Pancreas (tissue), 10 donors: ENCODE measurements at regions not wholly inside any gene's neighbourhood (a gene's known extent, or its start where the extent isn't known, plus 50 kb on each side); places are given as distances from the start of the nearest gene placed in this dataset.
A peak's percentile ranks its signal among the peaks of the same experiment; 100 is the strongest.
"Not testable (repeated sequence)": the region's sequence is repeated elsewhere in the genome, so short reads cannot be mapped to it uniquely, and the experiment has no call there.

ENCODE experiments used
- ATAC-seq, 4 donors: fragments of 200-7000 bp; cut with Tn5 transposase; one replicate each; pipeline versions ENCODE4 v1.8.0 to v1.9.1; 2020; ENCODE audit warnings: mild to moderate bottlenecking in 4 of 4, moderate library complexity in 4 of 4
- DNase-seq, 6 donors: peaks; one replicate each; pipeline ENCODE4 v3.0.0-alpha.2; 2020
- FAIRE-seq: peaks from 2 replicates; lab custom pipeline; 2012; peaks lifted over from hg19 to GRCh38; lab: Jason Lieb, UNC
- H3K27ac ChIP-seq, 4 donors: fragments of 200-600 bp; sonication (generic); 1 replicate in 3 of 4; 2 replicates in 1 of 4; pipeline versions ENCODE4 v1.5.0 to v1.8.0; 2020
- H3K27me3 ChIP-seq, 4 donors: fragments of 200-600 bp; one replicate each; pipeline ENCODE4 v1.8.0; 2021
- H3K36me3 ChIP-seq, 3 donors: fragments of 200-600 bp; sonication (generic) in 1 of 3; one replicate each; pipeline versions ENCODE4 v1.5.0 to v1.8.0; 2020 to 2021
- H3K4me1 ChIP-seq, 3 donors: fragments of 200-600 bp; one replicate each; pipeline ENCODE4 v1.8.0; 2021
- H3K4me3 ChIP-seq, 4 donors: fragments of 200-600 bp; sonication (generic) in 2 of 4; one replicate each; pipeline versions ENCODE4 v1.5.0 to v1.8.0; 2020 to 2021
- H3K9me3 ChIP-seq, 4 donors: fragments of 200-600 bp; one replicate each; pipeline ENCODE4 v1.8.0; 2021
- WGBS, 2 donors: extraction: QIAGEN DNeasy Blood & Tissue Kit; methylation state at CpG; one replicate each; pipeline ENCODE4 v1.1.7; 2013; 5-methylcytosine and 5-hydroxymethylcytosine counted together
- intact Hi-C, 3 donors: fragments of 100-400 bp; cut with DNase I; formaldehyde crosslinking; loops; one replicate each; pipeline versions ENCODE4 v1.11.1 to v1.14.2; 2022
- TF ChIP-seq, protein P1 (sequence below), 4 donors: fragments of 200-600 bp; sonication (generic) in 3 of 4; IDR thresholded peaks; one replicate each; pipeline versions ENCODE4 v1.5.0 to v1.8.0; 2021; ENCODE audit warnings: antibody characterized with exemption in 4 of 4
- donor health status: healthy with polysubstance abuse.
- donor health status: DM: no; HTN: no; CAD: no; lungs with moderate emphysema.
- donor health status: DM: no; HTN: no; CAD: no.
- donor health status: control.
- donor health status: control.
- donor health status: Bipolar disorder and iron deficiency.
- donor health status: DM: yes; HTN: yes; CAD: no.
- donor health status: DM: no; HTN: no; CAD: no.
- donor health status: DM: no; HTN: no; CAD: no.
- donor health status: DM: yes; HTN: yes; CAD: no.

DNA sequence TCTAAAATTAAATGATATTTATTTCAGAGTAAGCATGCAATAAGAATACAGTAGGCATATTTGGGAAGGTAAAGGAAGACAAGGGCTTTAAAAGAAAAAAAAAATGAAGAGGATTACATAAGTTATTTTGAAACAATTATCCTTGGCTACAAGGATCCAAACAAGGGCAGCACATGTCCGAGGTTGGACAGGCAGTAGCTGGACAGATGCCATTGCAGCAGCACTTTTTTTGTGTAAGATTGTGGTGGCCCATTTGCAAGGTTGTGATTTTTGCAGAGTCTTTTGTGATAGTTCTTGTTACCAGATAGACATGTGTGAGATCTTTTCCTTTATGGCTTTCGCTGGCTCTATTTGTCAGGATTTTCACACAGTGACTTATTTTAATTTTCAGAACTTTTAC, 89.4 kb upstream of the COG2 start:
- WGBS, 2 donors = 59 to 61% methylated on average over 2 of the region's 2 CpGs
- no peak for FAIRE-seq
- intact Hi-C loops = no loop called here
- TF ChIP-seq, protein P1, sequence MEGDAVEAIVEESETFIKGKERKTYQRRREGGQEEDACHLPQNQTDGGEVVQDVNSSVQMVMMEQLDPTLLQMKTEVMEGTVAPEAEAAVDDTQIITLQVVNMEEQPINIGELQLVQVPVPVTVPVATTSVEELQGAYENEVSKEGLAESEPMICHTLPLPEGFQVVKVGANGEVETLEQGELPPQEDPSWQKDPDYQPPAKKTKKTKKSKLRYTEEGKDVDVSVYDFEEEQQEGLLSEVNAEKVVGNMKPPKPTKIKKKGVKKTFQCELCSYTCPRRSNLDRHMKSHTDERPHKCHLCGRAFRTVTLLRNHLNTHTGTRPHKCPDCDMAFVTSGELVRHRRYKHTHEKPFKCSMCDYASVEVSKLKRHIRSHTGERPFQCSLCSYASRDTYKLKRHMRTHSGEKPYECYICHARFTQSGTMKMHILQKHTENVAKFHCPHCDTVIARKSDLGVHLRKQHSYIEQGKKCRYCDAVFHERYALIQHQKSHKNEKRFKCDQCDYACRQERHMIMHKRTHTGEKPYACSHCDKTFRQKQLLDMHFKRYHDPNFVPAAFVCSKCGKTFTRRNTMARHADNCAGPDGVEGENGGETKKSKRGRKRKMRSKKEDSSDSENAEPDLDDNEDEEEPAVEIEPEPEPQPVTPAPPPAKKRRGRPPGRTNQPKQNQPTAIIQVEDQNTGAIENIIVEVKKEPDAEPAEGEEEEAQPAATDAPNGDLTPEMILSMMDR (IDR thresholded peaks at IDR 0.05) = no peak
- ATAC-seq = no peak
- Histone ChIP-seq H3K36me3 (no peaks in the 10 kb centered on the region), H3K4me3 (no peak overlapping the region), H3K4me1 (peaks cover 6 to 22% (median 8%) of the 10 kb centered on the region in 3 donors), H3K27me3 (no peaks in the 10 kb centered on the region), H3K27ac (no peak overlapping the region), H3K9me3 (no peaks in the 10 kb centered on the region)
- no peak for DNase-seq

DNA sequence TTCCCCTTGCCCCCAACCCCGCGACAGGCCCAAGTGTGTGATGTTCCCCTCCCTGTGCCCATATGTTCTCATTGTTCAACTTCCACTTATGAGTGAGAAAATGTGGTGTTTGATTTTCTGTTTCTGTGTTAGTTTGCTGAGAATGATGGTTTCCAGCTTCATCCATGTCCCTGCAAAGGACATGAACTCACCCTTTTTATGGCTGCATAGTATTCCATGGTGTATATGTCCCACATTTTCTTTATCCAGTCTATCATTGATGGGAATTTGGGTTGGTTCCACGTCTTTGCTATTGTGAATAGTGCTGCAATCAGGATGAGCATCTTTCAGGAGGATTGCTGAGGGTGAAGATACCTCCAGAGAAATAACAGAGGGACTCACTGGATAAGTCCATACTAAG, 91.3 kb upstream of the COG2 start:
- H3K27me3 ChIP-seq, intact Hi-C loops, H3K4me3 ChIP-seq, DNase-seq, FAIRE-seq, H3K36me3 ChIP-seq, H3K27ac ChIP-seq, H3K9me3 ChIP-seq, ATAC-seq: not testable (repeated sequence)
- peaks cover 6 to 17% (median 8%) of the 10 kb centered on the region in 3 donors for H3K4me1 ChIP-seq
- WGBS, 2 donors = 57 to 92% methylated on average over 3 of the region's 3 CpGs

DNA sequence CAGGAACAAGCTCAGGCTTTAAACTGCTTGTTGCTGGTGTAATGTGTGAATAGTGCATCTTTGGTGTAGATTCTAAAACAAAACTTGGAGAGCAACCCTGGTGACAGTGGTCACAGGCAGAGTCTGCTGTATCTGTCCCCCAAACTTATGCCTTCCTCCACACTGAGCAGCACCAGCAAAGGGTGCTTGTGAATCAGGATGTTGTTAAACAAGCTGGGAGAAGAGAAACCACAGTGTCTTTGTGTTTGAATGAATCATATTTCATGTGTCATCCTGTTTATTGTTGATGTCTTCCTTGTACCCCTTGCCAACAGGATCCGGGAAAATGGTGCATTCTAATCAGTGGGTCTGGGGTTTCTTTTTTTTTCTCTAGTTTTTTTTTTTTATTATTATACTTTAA, 91.9 kb upstream of the COG2 start:
- 77 to 86% methylated on average over 1 of the region's 1 CpG for WGBS, 2 donors
- no peak for DNase-seq
- H3K27ac ChIP-seq = no peak overlapping the region
- H3K9me3 ChIP-seq = no peaks in the 10 kb centered on the region
- no peak overlapping the region for H3K4me3 ChIP-seq
- H3K4me1 ChIP-seq = peaks cover 6 to 16% (median 8%) of the 10 kb centered on the region in 3 donors
- H3K27me3 ChIP-seq = no peaks in the 10 kb centered on the region
- FAIRE-seq = no peak
- ATAC-seq = no peak
- intact Hi-C loops = no loop called here
- TF ChIP-seq, protein P1 (IDR thresholded peaks at IDR 0.05) = no peak
- no peaks in the 10 kb centered on the region for H3K36me3 ChIP-seq

DNA sequence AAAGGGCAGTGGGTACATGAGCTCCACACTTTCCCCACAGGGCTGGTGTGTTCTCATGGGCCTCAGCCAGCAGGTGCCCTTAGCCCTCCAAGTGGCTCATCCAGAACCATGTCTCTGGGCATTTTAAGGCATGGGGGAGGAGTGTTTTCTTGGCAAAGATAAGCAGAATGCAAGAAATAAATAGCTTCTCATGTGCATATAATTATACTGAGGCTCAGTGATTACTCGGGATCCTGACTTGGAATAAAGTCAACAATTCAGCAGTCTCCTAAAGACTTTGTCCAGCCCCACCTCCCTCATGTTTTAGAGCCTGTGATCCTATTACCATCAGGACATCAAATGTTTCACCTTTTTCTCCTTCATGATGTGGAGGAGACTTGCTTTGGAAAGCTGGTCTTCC, 92.7 kb upstream of the COG2 start:
- FAIRE-seq (no peak), ATAC-seq (no peak), DNase-seq (no peak)
- Histone ChIP-seq H3K4me3 (no peak overlapping the region), H3K36me3 (no peaks in the 10 kb centered on the region), H3K27ac (no peak overlapping the region), H3K9me3 (no peaks in the 10 kb centered on the region), H3K27me3 (no peaks in the 10 kb centered on the region), H3K4me1 (peaks cover 6 to 16% (median 8%) of the 10 kb centered on the region in 3 donors)
- 24 to 35% methylated on average over 1 of the region's 1 CpG for WGBS, 2 donors
- TF ChIP-seq, protein P1 (IDR thresholded peaks at IDR 0.05) = no peak
- intact Hi-C loops = no loop called here

DNA sequence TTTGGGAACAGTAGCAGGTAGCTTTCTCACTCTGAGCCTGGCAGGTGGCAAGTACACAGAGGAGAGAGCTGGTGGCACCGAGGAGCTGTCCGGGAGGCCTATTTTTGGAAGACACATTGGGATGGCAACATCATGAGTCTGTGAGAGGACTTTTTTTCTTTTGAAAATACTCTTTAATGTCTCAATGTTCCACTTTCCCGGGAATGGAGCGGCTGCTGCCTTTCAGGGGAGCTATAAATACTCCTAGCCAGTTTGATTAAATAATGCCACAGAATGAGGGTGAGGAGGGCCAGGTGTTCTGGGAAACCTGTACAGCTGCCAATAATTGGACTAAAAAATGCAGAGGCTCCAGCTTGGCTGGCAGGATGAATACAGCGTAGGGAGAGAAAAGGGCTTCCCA, 93.3 kb upstream of the COG2 start:
- FAIRE-seq (no peak), DNase-seq (peak in 2 of 6 donors; percentile 20 to 42), ATAC-seq (peak; percentile 58 to 90 (median 83))
- intact Hi-C loops = no loop called here
- H3K27ac ChIP-seq = peak overlapping the region in 1 of 4 donors; percentile 25
- no peak overlapping the region for H3K4me3 ChIP-seq
- TF ChIP-seq, protein P1 (IDR thresholded peaks at IDR 0.05) = no peak
- H3K4me1 ChIP-seq = peaks cover 6 to 16% (median 8%) of the 10 kb centered on the region in 3 donors
- H3K36me3 ChIP-seq = no peaks in the 10 kb centered on the region
- no peaks in the 10 kb centered on the region for H3K9me3 ChIP-seq
- WGBS, 2 donors = 14% methylated on average over 5 of the region's 5 CpGs
- no peaks in the 10 kb centered on the region for H3K27me3 ChIP-seq
